Stimulated activated CD4-positive, alpha-beta T cell treated with anti-CD3 and anti-CD28 coated beads, TNF-alpha, amount 100 ng/mL, for 1 hour (primary cell): ENCODE measurements at regions not wholly inside any gene's neighbourhood (a gene's known extent, or its start where the extent isn't known, plus 50 kb on each side); places are given as distances from the start of the nearest gene placed in this dataset.

Experiments
- DNase-seq, 3 donors: peaks; one replicate each; pipeline ENCODE4 v3.0.0-alpha.2; 2020; ENCODE audit warnings: low read depth in 3 of 3, low spot score in 1 of 3

GRCh38 chr3:43948013-43948412 lies 257.3 kb downstream of the ABHD5 start:
- DNase-seq, result no peak

DNA sequence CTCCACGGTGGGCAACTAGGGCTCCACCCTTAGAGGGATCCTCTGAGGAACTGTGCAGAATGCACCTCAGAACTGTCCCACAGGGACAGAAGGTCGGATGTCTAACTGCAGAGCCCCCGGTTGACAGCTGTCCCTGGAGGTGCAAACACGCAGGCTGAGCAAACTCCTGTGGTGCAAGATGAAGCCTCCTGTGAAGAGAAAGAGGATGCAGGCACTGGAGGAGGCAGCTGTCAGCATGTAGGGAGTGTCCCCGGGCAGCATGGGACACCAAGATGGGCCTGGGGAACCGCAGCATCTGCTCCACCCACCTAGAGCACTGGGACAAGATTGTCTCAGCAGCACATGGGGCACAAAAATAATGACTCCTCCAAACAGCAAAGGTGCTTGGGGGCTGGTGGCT lies 258.9 kb downstream of the ABHD5 start:
- DNase-seq, result no peak

DNA sequence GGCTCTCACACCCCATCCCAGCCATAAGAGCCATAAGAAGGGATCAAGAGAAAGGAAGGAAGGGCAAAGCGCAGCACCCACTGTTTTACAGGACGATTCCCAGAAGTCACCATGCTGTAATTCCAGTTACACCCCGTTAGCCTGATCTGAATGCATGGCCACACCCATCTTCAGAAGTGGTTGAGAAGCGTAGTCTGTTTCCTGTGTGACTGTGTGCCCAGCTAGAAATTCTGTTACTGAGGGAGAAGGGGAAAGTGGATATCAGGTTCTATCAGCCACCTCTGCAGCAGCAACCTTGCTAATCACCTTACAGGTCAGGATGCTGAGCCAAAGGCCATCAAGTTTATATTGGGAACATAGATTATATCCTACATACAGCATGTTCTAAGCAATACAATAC lies 260.0 kb downstream of the ABHD5 start:
- DNase-seq, result no peak

GRCh38 chr3:43951813-43952212 lies 261.1 kb downstream of the ABHD5 start:
- no peak for DNase-seq

GRCh38 chr3:43953380-43953779 lies 262.6 kb downstream of the ABHD5 start:
- no peak for DNase-seq

GRCh38 chr3:43953814-43954692 lies 263.3 kb downstream of the ABHD5 start:
- no peak for DNase-seq

- no peak for DNase-seq
Measured at GRCh38 chr3:43956945-43957344, 266.2 kb downstream of the ABHD5 start.

DNA sequence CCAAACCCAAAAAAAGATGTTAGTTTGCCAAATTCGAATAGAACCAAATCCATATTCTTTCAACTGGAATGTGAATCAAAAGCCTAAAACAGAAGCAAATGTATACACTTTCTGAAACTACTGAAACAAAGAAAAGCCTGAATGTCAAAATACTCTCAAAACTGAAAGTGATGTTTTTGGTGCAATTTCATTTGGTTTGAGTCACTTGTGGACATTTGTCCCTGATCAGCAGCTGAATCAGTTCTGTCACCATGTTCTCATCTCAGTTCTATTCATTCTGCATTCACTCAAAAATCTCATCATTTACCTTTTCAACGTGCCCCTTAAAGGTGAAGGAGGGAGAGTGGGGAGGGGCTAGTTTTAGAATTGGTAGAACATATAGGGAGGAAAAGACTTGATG lies 266.8 kb downstream of the ABHD5 start:
- no peak for DNase-seq

DNA sequence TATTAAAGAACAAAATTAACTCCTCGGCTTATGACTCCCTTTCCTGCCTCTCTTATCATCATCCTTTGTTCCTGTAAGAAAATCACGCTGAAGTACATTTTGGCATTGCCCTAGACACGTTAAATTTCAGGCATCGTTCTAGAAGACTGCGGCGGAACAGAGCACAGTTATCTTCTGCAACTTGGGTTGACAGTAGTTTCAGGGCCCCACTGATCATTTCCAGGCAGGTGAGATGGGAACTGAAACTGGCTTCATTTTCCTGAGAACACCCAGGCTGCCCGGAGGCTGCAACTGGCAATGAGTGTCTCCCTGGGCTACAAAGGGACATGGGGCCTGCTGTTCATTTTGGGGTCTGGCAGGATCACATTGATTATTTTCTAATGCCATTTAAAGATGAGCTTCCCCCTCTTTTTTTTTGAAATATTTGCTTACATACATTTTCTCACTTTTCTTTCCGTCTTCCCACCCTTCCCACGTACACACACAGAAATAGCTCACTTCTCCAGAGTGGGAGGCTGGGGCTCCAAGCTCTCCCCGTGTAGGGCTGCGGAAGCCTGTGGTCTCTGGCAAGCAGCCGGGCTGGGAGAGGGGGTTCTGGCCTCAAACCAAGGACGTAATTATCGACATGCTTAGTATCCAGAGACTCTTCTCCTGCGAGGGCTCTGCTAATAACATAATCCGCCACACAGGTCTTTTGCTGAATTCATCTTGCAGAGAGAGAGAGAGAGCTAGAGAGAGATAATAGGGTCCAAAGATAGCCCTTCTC lies 267.4 kb downstream of the ABHD5 start:
- no peak for DNase-seq

GRCh38 chr3:43958973-43959372 lies 268.2 kb downstream of the ABHD5 start:
- DNase-seq, result no peak

DNA sequence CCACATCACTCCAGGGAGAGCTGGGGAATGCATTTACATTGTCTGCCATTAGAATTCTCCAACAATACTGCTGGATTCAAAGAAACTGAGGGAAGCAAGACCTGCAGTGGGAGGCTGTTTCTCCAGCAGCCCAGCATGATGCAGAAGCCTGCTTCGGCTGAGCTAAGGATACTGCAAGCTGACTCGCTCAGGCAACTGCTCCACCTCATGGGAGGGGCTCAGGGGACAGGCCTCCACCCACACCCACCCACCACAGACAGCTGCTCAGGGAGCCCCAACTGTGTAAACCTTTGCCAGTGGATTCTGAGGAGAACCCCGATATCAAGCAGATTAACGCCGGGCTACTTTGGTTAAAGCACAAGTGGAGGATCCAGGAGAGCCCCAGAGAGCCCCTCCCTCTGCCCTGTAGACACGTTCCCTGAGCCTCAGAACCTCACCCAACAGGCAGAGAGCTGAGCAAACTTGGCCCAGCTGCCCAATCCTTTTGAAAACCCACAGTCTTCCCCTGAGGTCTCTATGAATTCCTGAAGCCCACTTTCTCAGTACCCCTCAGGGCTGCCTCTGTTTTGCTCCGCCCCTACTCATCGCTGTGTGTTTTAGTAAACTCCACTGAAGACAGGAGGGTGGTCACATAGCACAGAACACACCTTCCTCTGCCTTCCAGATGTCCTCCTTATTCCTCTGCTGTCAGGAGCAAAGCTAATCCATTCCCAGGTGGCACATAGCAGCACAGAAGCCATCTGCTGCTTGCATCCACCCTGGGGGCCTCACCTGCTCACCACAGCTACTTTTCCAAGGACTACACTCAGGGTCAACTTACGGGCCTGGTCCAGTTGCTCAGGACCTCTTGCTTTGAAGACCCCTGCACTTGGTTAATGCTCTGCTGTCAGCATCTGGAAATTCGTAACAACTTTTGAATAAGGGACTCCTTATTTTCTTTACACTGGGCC lies 269.0 kb downstream of the ABHD5 start:
- no peak for DNase-seq

DNA sequence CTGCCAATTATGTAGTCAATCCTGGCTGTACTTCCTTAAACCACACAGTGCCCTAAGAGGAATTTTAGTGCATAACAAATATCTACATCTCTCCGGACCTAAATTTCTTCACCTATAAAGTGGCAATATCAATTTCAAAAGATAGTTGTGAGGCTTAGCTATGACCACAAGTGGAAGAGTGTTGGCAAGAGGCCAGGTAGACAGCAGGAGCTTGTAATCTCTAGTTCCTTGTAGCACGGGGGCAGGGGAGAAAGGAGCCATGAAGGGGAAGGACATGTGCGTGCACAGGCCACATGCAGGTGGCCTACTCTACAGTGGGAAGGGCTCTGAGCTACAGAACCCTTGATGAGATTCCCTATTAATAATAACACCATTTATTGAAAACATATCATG lies 269.7 kb downstream of the ABHD5 start:
- no peak for DNase-seq

DNA sequence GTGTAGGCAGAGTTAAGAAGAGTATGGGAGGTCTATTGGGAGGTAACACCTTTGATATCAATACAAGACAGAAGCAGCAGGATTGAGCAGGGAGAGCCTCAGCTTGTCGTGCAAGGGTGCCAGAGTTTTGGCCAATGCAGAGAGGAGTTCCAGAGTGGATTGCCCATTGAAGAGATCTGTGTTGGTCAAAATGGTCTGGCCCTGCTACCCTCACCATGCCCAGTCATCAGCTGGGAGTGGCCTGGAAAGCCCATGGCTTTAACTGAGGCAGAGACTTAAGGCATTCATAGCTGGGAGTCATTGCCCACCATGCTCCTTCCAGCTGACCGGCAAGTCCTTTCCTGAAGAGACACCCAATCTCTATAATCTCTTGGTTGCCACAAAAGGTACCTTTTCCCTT lies 271.3 kb downstream of the ABHD5 start:
- no peak for DNase-seq

GRCh38 chr3:43963208-43963607 lies 272.5 kb downstream of the ABHD5 start:
- DNase-seq, result no peak

DNA sequence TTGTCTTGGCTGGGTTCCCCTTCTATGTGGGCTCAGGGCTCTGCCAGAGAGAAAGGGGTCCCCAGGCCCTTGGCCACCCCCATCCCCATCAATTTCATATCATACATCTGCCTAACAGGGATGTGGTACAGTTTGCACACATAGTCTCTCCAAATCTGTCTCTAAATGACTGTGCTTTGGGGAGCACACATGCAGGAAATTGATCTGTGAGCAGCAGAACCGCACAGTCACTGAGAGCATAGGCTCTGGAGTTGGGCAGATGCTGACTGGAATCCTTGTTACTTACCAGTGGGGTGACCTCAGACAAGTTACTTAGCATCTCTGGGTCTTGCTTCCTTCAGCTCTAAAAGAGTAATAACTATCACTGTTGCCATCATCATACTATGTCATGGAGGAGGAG lies 273.9 kb downstream of the ABHD5 start:
- DNase-seq, result no peak

- no peak for DNase-seq
Measured at GRCh38 chr3:43965656-43966055, 274.9 kb downstream of the ABHD5 start.

DNA sequence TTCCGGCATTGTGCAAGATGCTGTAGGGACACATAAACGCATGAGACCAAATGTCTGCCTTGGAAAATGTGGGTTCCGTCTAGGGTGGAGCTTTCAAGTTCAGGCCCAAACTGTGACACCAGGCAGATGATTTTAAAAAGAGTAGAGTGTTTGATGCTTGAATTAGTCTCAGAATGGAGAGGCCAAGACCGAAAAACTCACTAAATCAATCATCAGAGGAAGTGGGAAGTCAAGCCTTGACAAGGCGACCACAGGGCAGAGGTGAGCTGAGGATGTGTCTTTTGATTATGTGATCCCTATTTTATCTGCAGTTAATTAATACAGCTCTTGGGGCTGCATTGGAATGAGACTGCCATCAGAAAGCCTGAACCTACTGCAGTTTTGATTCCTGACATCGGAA lies 275.4 kb downstream of the ABHD5 start:
- DNase-seq, result no peak

- no peak for DNase-seq
Measured at GRCh38 chr3:43966530-43966929, 275.2 kb upstream of the TOPAZ1 start.

DNA sequence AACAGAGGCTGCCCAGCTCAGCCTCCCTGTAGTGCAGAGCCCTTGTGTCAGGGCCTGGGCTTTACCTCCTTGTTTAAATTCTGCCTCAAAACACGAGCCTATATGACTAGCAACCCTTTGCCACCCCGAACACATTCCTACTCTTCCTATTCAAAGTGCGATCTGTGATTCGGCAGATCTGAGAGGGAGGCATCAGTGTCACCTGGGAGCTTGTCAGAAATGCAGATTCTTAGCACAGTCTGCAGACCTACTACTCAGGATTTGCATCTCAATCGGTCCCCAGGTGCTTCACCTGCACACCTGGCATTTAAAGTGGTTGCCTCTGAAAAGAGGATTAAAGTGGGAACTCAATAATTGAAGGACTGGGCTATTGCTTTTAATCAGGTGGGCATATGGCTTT lies 273.2 kb upstream of the TOPAZ1 start:
- DNase-seq, result no peak

- DNase-seq, result no peak
Measured at GRCh38 chr3:43969944-43970343, 271.7 kb upstream of the TOPAZ1 start.

GRCh38 chr3:43970351-43970750 lies 271.3 kb upstream of the TOPAZ1 start:
- DNase-seq, result no peak
